ENCODE measurements at regions not wholly inside any gene's neighbourhood (a gene's known extent, or its start where the extent isn't known, plus 50 kb on each side); places are given as distances from the start of the nearest gene placed in this dataset.

DNA sequence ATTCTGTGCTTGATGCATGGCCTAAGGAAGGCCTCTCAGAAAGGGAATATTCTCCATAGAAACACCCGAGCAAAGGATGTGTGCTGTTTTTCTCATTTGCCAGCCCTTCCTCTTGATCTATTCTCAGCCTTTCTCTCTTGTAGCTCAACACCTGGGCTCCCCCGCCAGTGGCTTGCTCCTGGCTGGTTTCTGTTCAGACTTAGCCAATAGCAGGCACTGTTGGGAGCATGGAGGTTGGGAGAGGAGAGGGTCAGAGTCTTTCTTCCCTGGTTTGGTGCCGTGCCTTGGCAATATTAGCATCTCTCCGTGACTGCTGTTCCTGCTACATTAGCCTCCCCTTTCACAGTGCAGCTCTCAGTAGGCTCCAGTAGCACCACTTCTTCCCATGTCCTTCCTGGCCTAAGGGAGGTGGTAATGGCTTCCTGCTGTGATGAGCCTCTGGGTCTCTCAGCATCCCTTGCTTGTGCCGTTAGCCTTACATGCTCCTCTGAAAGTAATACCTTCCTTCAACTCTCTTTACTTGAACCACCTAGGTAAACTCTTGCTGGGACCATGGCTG is 269.7 kb upstream of the GAS1 start:
- Histone ChIP-seq H3K9me3 (no peaks in the 10 kb centered on the region), H3K36me3 (no peaks in the 10 kb centered on the region), H3K4me3 (no peak overlapping the region), H3K27me3 (no peaks in the 10 kb centered on the region), H3K27ac (no peak overlapping the region), H3K4me1 (no peaks in the 10 kb centered on the region)
- TF ChIP-seq, protein P1, sequence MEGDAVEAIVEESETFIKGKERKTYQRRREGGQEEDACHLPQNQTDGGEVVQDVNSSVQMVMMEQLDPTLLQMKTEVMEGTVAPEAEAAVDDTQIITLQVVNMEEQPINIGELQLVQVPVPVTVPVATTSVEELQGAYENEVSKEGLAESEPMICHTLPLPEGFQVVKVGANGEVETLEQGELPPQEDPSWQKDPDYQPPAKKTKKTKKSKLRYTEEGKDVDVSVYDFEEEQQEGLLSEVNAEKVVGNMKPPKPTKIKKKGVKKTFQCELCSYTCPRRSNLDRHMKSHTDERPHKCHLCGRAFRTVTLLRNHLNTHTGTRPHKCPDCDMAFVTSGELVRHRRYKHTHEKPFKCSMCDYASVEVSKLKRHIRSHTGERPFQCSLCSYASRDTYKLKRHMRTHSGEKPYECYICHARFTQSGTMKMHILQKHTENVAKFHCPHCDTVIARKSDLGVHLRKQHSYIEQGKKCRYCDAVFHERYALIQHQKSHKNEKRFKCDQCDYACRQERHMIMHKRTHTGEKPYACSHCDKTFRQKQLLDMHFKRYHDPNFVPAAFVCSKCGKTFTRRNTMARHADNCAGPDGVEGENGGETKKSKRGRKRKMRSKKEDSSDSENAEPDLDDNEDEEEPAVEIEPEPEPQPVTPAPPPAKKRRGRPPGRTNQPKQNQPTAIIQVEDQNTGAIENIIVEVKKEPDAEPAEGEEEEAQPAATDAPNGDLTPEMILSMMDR (IDR thresholded peaks at IDR 0.05) = no peak
- TF ChIP-seq POLR2AphosphoS5 (IDR thresholded peaks at IDR 0.05; ENCODE audit: insufficient read depth in 1 of 2, low read depth in 1 of 2) (no peak), POLR2A (IDR thresholded peaks at IDR 0.05) (no peak)
- no peak for DNase-seq (ENCODE audit: extremely low spot score in 2 of 2)
- intact Hi-C loops (cut with DNase I) = no loop called here

DNA sequence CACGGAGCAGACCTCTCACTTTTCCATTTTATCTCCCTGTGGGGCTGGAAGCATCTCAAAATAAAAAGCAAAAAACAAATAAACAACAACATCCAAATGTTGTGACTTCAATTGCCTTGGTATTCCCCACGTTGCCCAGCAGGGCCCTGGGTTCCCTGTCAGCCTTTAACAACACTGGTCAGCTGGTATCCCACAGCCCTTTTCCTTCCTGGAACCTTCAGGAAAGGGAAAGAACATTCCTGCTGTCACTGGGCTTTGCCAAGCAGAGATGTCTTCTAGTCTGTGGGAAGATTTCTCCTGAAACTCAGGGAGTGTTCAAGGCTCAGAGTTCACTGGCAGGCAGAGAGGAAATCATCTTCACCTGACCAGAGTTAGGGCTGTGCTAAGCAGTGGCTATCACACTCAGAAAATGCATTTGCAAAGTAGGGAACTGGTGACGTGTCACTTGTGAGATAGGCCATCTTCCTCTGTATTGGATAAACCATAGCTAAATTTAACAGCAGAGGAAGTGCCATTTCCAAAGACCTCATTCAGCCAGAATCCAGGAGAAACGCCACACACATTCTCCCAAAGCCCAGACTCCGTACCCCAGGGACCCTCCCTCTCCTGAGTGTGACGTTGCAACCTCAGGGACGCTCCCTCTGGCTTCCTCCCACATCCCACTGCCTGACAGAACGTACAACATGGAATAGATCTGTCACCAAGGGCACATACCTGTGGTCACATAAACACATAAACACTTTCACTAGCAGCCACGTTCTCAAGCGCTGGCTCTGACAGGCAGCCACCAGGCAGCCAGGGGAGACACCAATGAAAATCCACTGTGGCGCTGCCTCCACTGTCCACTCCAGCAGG is 274.0 kb upstream of the DAPK1 start:
- Histone ChIP-seq H3K4me1 (no peaks in the 10 kb centered on the region), H3K9me3 (no peaks in the 10 kb centered on the region), H3K27me3 (no peaks in the 10 kb centered on the region), H3K4me3 (no peak overlapping the region), H3K27ac (no peak overlapping the region), H3K36me3 (no peaks in the 10 kb centered on the region)
- TF ChIP-seq, protein P1 (IDR thresholded peaks at IDR 0.05) = no peak
- TF ChIP-seq POLR2A (IDR thresholded peaks at IDR 0.05) (no peak), POLR2AphosphoS5 (IDR thresholded peaks at IDR 0.05; ENCODE audit: insufficient read depth in 1 of 2, low read depth in 1 of 2) (no peak)
- DNase-seq (ENCODE audit: extremely low spot score in 2 of 2) = no peak
- intact Hi-C loops (cut with DNase I) = no loop called here

DNA sequence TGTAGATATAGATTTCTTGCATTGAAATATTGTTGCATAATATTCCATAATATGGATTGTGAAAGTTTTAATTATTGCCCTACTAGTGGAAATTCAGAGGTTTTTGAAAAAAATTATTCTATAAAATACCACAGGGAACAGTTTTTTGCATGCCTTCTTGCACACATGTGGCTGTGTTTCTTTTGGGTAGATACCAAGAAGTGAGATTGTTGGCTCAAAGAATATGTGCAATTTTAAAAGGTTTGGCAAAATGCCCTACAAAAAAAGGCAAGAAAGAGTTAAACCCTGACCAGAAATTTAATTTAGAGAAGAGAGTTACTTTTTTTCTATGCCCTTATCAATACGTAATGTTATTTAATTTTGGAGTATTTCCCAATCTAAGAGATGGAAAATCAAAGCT is 270.8 kb upstream of the DAPK1 start:
- TF ChIP-seq POLR2AphosphoS5 (IDR thresholded peaks at IDR 0.05; ENCODE audit: insufficient read depth in 1 of 2, low read depth in 1 of 2) = no peak
- TF ChIP-seq, protein P1 (IDR thresholded peaks at IDR 0.05) = no peak
- TF ChIP-seq POLR2A (IDR thresholded peaks at IDR 0.05) = no peak
- H3K4me1 ChIP-seq = no peaks in the 10 kb centered on the region
- DNase-seq (ENCODE audit: extremely low spot score in 2 of 2) = no peak
- intact Hi-C loops (cut with DNase I) = no loop called here
- H3K4me3 ChIP-seq = no peak overlapping the region
- no peaks in the 10 kb centered on the region for H3K9me3 ChIP-seq
- no peaks in the 10 kb centered on the region for H3K36me3 ChIP-seq
- no peaks in the 10 kb centered on the region for H3K27me3 ChIP-seq
- no peak overlapping the region for H3K27ac ChIP-seq

DNA sequence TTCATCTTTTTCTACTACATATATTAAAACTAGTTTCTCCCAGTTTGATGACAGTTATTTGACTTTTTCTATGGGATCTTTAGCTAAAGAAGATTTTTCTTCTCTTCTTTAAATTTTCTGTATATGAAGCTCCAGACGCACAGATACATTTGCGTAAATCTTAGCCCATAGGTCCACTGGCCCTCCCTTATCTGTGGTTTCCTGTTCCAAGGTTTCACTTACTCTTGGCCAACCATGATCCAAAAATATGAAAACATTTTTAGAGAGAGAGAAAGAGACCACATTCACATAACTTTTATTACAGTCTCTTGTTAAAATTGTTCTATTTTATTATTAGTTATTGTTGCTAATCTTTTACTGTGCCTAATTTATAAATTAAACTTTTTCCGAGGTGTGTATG is 270.2 kb upstream of the DAPK1 start:
- intact Hi-C loops (cut with DNase I) = no loop called here
- H3K4me1 ChIP-seq = no peaks in the 10 kb centered on the region
- no peaks in the 10 kb centered on the region for H3K36me3 ChIP-seq
- H3K27me3 ChIP-seq = no peaks in the 10 kb centered on the region
- no peaks in the 10 kb centered on the region for H3K9me3 ChIP-seq
- DNase-seq (ENCODE audit: extremely low spot score in 2 of 2) = no peak
- TF ChIP-seq POLR2A (IDR thresholded peaks at IDR 0.05) (no peak), POLR2AphosphoS5 (IDR thresholded peaks at IDR 0.05; ENCODE audit: insufficient read depth in 1 of 2, low read depth in 1 of 2) (no peak)
- TF ChIP-seq, protein P1 (IDR thresholded peaks at IDR 0.05) = no peak
- no peak overlapping the region for H3K27ac ChIP-seq
- H3K4me3 ChIP-seq = no peak overlapping the region

DNA sequence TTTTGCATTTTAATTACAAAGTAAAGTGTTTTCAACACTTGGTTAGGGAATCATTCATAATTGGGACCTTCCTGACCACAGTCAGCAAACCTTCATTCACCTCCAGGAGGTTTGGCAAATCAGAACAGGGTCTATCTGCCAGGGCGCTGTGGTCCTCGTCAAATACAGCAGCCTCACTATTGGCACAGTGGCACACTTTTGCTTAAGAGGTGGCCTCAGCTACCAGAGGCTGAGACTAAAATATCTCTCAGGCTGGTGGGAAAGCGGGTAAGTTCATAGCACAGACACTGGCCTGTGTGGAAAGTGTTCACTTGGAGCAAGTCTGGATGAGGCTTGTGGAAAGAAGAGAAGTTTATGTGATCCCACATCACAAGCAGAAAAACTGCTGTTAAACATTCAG is 268.6 kb upstream of the DAPK1 start:
- no peaks in the 10 kb centered on the region for H3K9me3 ChIP-seq
- H3K27ac ChIP-seq = no peak overlapping the region
- intact Hi-C loops (cut with DNase I) = no loop called here
- H3K4me1 ChIP-seq = no peaks in the 10 kb centered on the region
- H3K4me3 ChIP-seq = no peak overlapping the region
- no peaks in the 10 kb centered on the region for H3K36me3 ChIP-seq
- TF ChIP-seq, protein P1 (IDR thresholded peaks at IDR 0.05) = no peak
- no peak for TF ChIP-seq POLR2A (IDR thresholded peaks at IDR 0.05)
- no peak for TF ChIP-seq POLR2AphosphoS5 (IDR thresholded peaks at IDR 0.05; ENCODE audit: insufficient read depth in 1 of 2, low read depth in 1 of 2)
- no peaks in the 10 kb centered on the region for H3K27me3 ChIP-seq
- no peak for DNase-seq (ENCODE audit: extremely low spot score in 2 of 2)

Data from vagina (tissue), 2 donors.